Hematopoietic multipotent progenitor cell treated with erythropoietin and hydrocortisone succinate and interleukin-3 and kit ligand, for 8 days (in vitro differentiated cells): ENCODE measurements at regions not wholly inside any gene's neighbourhood (a gene's known extent, or its start where the extent isn't known, plus 50 kb on each side); places are given as distances from the start of the nearest gene placed in this dataset.

ENCODE experiments used
- DNase-seq: peaks from one replicate; pipeline ENCODE4 v3.0.0-alpha.2; 2015

DNA sequence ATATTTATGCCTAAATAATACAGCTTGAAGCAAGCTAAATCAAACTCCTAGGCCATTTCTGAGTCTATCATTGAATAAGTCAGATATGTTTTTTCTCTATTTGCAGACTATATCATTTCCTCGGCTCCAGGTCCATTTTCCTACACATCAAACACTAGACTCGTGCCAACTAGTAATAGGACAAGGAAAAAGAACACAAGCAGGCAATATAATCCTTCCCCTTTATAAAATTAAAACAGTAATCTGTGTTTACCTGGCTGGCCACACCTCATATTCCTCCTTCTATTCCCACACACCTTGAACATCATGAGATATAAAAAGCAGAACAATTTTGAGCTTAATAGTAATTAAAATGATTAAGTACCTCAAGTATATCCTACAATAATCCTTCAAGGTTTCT is 325.7 kb downstream of the TFEC start:
- no peak for DNase-seq

DNA sequence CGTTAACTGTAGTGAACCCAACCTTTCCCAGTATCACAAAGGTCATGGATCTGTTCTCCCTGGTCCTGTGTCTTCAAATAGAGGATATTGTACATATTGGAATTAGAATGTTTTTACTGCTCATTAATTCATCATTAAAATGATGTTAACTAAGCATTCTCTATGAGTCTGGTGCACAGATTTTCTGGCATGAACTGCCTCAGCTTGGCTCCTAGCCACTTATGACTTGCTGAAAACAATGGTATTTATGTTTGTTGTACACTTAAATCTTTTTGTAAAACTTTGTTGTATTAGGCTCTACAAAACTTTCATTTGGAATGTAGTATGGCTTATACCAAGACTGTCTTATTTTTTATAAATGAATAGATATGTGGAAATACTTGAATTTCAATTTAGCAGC is 329.4 kb downstream of the TFEC start:
- DNase-seq, result no peak

DNA sequence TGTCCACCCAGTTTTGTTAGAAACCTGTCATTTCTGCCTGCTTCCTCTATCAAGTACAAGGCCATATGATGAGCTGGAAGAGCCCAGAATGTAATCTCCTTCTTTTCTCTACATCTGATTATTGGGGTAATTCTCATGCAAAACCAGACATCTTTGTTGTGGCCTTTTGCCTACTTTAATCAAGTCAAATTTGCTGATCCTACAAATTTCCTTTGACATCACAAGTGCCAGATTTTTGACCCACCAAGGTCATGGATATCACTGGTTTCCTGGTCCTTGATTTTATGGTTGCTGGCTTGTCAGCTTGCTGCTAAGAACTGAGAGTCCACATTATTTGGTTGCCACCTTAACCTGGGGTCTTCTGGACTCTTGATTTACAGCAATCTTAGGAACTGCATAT is 336.1 kb downstream of the TFEC start:
- no peak for DNase-seq

DNA sequence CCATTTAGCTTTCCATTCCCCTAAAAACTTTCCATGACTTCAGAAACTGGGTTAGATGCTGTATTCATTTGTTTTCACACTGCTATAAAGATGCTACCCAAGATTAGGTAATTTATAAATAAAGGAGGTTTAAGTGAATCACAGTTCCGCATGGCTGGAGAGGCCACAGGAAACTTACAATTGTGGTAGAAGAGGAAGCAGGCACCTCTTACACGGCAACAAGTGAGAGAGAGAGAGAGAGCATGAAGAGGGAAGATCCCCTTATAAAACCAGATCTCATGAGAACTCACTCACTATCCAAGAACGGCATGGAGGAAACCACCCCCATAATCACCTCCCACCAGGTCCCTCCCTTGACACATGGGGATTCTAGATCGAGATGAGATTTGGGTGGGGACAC is 336.8 kb downstream of the TFEC start:
- DNase-seq, result no peak

DNA sequence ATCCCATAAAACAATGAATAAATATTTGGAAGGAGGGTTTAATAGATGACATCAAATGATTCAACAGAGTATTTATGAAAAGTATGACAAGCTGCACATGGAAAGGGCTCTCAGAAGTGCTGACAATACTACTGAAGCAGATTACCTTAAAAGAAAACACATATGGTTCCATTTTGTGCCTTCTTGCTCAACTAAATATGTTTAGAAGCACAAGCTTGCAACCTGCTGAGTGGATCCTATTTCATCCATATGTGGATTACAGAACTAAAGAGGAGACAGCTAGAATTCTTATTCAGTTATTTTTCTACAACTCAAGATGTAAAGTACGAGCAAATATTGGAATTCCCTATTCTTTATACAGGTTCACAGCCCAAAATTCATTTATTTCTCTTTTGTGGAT is 340.6 kb downstream of the TFEC start:
- no peak for DNase-seq

DNA sequence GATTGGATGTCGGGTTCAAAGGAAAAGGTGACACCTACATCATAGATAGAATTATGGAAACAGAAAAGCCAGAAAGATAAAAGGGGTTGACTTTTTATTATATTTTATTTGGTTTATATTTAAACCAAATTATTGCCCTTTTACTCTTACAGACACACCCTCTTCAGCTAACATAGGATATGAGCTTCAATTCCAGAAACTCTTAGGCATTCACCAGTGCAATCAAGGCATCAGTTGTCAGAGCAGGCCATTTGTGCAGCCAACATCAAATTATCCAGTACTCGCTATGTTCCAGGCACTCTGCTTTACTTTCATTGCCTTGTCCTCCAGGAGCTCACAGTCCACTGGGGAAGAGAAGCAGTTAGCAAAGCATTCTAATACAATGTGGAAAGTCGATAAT is 347.5 kb downstream of the TFEC start:
- DNase-seq, result no peak

DNA sequence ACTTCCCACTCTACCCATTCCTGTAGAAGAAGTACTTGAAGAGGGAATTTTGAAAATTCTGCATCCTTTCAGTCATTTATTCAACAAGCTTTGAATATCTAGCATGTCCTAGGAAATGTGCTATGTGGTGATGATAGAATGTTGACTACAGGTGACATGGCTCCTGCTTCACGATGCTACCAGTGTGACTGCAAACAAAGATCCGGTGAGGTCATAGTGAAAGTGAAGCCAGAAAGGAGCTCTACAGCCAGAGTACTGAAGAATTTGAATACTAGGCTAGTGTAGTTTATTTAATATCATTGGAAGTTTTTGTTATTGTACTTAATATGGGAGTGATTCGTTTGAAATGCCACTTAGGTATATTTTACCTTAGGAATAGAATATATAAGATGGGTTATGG is 348.1 kb downstream of the TFEC start:
- DNase-seq, result no peak

DNA sequence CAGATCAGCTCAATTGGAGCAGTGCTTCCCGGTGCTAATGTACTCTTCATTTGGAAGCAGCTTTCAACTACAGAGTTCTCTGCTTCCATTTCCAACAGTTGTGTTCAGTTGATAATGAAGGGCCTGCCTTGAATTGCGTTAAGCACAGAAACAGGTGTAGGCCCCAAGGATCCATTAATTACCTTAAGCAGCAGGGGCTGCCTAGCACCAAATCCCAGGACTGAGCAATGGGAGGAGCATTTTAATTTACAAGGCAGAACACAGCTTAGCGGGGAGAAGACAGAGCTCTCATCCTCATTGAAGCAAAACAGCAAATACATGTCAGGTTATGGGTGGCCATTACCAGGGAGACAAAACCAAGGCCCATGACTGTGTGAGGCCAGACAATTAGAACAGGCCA is 349.6 kb downstream of the TFEC start:
- DNase-seq, result no peak

DNA sequence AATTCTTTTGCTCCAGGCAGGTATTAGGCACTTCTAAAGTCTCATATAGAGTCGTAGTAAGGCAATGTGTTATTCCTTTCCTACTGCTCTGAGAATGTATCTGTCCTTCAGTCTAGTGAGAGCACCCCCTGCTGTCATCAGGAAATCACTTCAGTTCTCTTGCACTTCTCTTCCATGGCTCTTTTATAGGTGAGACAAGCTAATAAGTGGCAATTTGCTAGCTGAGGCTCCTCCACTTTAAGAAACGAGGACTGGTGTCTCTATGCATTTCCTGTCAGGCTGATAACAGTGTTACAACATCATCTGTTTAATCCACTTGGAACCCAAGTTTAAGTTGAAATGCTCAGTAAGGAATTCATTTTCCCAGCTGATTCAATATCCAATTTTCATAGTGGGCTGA is 350.6 kb downstream of the TFEC start:
- peak; percentile 26 for DNase-seq

DNA sequence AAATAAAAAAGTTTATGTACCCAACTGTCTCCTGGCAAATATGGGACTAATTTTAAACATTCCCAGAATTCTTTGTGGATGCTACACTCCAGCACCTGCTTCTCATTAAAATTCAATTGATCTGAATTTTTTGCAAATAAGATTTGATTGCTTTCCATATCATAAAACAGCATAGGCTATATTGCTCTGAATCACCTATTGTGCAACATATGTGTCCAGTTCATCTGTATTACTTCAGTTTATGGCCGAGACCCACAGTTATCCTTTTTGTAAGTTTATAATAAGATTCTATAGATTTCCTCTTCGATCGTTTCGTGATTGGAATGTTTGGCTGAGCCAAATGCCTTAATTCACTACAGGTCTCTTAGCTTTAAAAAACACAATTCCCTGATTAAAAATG is 351.1 kb downstream of the TFEC start:
- DNase-seq, result no peak

DNA sequence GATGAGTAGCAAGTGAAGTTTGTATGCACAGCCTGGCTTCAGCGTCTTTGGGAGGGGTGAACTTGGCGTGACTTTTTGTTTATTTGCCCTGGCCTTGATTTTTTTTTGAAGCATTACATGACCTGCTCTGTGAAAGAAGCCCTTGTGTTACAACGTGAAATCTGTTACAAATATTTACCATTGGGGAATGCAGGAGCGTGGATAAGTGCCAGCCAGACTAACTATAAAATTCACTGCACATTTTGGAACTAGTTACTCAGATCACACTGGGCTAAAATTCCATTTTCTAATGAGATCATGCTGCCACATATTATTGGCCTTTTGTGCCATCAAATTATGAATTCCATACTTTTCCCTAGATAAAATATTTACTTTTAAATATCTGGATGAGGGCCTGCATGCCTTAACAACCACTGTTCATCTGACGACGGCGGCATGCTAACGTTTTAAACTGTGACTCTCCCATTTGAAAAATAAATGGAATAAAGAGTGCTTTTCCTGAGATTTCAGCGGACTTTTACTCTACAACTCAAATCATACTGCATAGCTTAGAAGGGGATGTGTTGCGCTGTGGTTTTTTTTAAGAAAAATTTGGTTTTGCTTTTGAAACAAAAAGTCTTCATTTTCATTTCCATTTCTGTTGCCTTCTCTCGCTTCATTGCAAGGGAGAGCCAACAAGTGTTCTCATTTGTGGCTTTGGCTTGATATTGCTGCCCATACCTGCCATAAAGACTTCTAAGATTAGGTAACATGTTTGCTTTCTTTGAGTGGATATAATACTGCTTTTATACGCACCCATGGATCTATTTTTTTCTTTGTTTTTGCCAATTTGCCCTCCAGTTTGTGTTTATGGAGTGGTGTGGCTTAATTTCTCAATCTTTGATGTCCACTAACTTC is 352.2 kb downstream of the TFEC start:
- no peak for DNase-seq

DNA sequence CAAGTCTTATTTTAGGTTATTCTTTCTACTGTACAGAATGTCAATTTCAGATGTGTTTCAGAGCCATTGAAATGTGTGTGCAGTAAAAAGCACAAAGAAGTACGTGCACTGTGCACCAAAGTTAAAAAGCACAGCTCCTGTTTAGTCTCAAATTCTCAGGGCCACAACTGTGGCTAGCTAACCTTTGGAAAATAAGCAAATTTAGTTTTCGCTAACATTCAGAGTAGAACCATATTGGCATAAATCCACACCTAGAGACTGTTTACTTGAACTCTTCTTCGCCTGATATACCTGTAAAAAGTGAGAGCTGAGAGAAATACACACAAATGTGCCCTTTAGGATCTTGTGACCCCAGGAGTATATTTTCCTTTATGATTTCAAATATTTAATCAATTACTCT is 353.9 kb downstream of the TFEC start:
- DNase-seq, result no peak

DNA sequence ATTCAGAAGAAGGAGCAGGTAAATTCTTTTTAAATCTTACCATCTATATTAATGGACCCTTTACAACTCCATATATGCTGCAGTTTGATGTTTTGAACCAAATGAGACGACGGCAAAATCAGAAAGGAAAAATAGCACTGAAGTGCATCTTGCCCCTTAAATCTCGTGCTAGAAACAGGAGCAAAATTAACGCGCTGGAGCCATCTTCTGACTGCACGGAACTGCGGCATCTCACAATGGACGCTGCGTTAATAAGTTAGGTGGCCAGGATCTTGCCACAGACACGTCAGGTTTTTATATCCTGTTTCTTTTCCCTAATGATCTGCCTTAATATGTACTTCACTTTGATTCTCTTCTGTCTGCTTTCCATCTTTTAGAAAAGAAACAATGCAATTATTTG is 354.5 kb downstream of the TFEC start:
- DNase-seq, result no peak

DNA sequence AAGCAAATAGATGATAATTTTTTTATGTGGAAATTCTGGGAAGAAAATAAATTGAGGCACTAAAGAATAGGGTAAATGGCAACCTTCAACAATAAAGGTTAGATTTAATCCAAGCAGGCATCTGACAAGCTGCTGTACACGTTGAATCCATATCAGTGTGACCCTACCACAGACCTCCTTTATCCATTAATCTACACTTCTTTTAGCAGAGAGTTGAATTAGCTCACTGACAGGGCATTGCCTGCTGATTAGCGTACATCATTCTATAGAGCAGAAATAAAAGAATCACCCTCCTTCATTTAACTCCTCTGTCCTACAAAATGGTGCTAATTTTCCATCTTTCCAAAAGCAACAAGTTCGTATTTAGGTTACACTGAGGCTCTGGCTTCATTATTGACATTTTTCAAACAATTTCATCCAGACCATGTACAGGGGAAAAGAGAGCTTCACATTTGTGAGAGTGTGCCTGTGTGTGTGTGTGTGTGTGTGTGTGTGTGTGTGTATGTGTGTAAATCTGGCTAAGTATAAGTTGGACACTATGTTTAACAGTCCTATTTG is 356.0 kb downstream of the TFEC start:
- DNase-seq, result no peak

DNA sequence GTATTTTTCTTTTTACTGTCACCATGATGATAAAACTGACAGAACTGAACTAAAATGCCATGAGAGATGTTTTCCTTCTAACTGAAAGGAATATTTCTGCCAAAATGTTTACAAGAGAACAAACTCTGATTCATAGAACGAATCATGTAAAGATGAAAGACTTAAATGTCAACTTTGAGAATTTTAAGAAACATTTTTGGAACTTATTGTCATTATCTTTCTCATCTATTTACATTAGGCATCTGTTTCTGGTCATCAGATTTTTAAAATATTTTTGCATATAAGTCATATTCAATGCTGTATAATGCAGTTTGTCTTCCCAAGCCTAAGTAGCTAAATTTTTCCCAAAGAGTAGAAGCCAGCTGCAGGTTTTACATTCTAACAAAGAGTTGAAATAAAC is 358.5 kb downstream of the TFEC start:
- DNase-seq, result no peak

DNA sequence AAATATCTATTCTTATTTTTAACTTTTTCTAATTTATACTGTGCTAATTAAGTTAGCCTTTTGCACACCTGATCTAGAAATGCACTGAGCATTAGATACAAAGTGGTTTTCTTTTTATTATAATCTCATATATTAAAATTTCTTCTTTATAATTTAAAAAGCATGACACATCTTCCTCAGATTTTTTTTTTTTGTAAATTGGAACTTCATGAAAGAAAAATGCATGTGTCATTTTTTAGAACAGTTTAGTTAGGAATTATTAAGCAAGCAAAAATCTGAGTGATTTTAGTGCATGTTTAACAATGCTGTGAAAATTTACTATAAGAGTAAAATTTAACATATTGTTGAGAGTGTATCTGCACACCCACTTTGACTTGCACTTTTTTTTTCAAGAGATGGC is 367.9 kb downstream of the TFEC start:
- no peak for DNase-seq

DNA sequence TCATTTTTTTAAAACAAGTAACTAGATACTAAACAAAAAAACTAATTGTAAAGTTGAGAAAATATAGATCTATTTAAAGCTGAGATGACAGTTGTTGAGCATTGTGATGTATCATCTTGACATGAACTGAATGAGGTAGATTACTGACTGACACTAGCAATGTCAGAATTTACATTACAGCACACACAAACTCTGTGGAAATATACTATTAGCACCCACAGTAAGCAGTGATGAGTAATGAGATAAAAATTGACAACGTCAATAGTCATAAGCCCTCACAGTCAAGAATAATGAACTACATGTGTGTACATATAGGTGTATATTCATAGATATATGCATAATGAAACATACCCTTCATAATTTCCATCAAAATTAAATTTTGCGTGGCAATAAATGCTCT is 368.4 kb downstream of the TFEC start:
- no peak for DNase-seq

DNA sequence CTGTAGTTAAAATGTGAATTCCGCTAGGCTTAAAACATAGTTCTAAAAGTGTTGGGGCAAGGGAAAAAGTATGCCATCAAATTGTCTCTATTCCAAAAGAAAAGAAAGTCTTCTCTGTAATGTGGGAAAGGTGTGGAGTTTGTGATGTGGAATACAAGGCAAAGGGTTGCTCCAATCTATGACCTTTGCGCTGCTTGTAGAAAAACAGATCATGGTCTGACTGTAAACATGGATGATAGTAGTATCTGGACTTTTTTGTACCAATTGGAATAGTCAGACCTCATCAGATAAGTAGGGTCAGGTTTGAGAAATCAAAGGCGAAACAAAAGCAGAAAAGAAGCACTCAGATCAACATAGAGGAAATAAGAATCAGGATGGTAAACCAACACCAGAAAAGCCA is 372.3 kb downstream of the TFEC start:
- no peak for DNase-seq

DNA sequence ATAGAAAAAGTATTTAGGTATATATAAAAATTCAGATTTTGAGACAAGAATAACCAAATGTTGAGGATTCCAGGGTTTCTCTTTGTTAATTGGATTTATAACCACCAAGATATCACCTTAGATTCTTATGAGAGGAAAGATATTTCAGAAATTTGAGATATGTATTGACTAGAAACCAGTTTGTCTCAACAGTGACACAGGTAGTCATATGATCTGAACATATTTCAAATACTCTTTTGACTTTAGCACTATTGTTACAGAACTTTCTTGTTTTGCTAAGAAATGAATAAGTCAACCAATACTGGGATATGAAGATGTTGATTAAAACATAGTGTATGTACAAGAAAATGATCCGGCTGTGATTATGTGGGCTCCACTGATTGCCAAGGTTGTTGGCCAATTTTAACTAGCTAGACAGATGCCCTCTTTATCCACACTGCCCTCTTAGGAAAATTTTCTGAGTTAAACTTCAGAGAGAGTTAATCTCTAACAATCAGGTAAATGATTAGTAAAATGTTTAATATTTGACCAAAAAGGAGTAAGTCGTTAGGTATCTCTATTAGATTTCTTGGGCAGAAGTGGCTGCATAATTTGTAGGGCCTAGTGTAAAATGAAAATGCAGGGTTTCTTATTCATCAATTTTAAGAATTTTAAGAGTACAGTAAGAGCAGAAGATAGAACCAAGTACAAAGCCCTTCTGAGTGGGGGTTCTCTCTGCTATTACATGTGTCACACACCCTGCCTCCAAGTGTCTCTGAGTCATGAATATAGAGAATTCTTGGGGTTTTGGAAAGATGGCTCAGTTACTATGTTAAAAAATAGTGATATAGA is 376.0 kb downstream of the TFEC start:
- DNase-seq, result no peak

DNA sequence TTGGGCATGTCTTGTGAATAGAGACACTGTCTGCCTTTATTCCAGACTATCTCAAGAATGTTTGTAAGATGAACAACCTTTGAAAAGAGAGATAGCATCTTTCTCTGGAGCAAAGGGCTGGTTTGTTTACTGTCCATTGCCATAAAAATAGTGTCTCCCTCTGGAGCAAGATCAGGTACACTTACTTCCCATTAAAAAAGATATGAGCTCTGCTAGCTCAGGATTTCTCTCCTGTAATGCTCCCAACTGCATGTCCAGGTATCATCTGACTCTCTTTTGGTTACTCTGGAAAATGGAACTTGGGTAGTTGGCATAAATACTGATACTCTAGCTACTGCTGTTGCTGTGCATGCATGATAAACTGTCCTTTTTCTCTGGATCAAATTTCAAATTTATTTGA is 381.1 kb downstream of the TFEC start:
- DNase-seq, result no peak

DNA sequence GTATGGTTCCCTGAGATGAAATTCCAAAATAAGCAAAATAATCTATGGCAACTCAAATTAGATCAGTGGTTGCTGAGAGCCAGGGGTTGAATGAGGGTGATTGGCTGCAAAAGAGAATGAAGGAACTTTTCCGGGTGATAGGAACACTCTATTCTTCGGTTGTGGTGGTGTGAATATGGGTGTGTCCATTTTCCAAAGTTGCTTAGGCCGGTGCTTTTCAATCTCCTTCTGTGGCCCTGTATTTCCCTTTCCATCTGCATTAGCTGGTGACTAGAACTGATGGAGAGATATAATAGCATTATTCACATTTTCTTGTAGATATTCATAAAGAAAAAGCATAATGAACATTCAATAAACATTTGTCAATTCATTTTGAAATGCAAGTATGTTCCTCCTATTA is 382.9 kb downstream of the TFEC start:
- DNase-seq, result no peak

DNA sequence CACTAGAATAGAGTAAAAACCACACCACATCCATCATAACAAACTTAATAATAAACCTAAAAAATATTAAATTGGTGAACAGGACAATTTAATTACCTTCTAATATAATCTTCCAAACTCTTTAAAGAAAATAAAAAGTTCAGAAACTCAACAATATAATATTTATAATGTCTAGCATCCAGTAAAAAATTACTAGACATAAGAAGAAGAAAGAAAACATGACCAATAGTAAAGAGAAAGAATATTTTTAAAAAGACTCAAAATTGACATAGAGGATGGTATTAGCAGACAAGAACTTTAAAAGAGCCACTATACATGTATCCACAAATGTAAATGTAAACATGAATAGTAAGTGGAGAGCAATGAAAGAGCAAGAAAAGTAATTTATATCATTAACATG is 388.4 kb downstream of the TFEC start:
- DNase-seq, result no peak

DNA sequence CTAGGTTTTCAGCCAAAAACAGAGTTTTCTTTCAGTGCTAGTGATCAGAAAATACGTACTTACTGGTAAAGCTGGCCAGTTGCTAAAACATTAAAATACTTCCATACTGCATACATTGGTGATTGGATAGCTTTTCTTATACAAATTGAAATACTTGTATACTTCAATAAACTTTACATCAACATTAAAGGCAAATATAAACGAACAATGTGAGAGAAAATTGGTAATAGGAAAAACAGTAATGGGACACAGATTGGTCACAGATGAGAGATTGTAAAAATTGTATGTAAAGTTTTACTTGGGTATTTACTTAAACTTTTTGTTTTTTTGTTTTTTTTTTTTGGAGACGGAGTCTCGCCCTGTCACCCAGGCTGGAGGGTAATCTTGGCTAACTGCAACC is 391.7 kb downstream of the TFEC start:
- no peak for DNase-seq

DNA sequence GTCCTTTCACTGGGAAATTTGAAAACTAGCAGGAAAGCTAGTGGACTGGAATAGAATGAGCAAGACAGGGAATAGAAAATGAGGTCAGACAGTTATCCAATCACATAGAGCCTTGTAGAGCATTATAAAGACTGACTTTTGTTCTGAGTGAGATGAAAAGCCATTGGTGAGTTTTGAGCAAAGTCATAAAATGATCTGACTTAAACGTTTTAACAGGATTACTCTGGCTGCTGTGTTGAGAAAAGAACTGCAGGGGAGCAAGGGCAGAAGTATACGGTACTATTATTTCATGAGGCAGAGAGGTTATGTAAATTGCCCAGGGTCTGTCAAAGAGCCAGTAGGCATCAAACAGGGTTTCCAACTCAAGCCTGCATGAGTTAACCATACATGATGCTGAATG is 393.4 kb downstream of the TFEC start:
- DNase-seq, result no peak
